ENCODE measurements at regions not wholly inside any gene's neighbourhood (a gene's known extent, or its start where the extent isn't known, plus 50 kb on each side); places are given as distances from the start of the nearest gene placed in this dataset.

DNA sequence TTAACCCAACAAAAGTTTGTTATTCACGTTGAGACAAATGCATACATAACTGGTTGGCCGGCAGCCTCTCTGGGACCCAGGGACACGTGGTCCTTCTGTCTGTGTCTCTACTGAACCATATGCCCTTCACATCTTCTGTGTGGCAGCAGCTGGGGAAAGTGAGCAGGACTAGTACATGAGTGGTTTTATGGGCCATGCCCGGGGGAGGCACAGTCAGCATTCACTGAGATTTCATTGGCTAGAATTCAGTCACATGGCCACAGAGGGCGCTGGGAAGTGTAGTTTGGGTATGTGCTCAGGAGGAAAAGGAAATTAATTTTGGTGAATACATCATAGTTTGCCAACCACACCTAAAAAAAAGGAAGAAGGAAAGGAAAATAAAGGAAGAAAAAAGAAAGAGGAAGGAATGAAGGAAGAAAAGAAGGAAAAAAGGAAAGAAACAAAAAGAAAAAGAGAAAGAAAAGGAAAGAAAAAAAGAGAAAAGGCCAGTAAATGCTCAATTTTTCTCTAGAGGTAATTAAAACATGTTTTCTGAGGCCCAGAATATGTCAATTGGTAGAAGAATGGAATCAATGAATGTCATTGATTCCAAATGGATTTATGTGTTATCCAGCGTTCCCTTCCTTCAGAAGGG, 55.9 kb upstream of the KIRREL3 start:
- H3K27me3 ChIP-seq (ENCODE audit: control insufficient read depth, low read length) = no peaks in the 10 kb centered on the region
- no peaks in the 10 kb centered on the region for H4K20me1 ChIP-seq (ENCODE audit: control insufficient read depth, insufficient read depth, low read depth, low read length)
- no peak overlapping the region for H3K27ac ChIP-seq (ENCODE audit: low read depth, low read length)
- H3K79me2 ChIP-seq (ENCODE audit: control insufficient read depth, low read length) = no peaks in the 10 kb centered on the region
- H3F3A ChIP-seq (ENCODE audit: control insufficient read depth, insufficient read depth) = no peaks in the 10 kb centered on the region
- no peak overlapping the region for H3K4me3 ChIP-seq (ENCODE audit: low read length)
- H3K9me3 ChIP-seq (ENCODE audit: control insufficient read depth, insufficient read depth, low read length) = no peaks in the 10 kb centered on the region
- H3K4me1 ChIP-seq (ENCODE audit: control insufficient read depth, low read length) = no peaks in the 10 kb centered on the region
- H3K4me2 ChIP-seq (ENCODE audit: low read length) = no peak overlapping the region
- H3K36me3 ChIP-seq (ENCODE audit: control insufficient read depth, low read length) = no peaks in the 10 kb centered on the region
- TF ChIP-seq EZH2phosphoT487 (IDR thresholded peaks at IDR 0.05; ENCODE audit: borderline replicate concordance, low read length) = no peak
- TF ChIP-seq, protein P1, sequence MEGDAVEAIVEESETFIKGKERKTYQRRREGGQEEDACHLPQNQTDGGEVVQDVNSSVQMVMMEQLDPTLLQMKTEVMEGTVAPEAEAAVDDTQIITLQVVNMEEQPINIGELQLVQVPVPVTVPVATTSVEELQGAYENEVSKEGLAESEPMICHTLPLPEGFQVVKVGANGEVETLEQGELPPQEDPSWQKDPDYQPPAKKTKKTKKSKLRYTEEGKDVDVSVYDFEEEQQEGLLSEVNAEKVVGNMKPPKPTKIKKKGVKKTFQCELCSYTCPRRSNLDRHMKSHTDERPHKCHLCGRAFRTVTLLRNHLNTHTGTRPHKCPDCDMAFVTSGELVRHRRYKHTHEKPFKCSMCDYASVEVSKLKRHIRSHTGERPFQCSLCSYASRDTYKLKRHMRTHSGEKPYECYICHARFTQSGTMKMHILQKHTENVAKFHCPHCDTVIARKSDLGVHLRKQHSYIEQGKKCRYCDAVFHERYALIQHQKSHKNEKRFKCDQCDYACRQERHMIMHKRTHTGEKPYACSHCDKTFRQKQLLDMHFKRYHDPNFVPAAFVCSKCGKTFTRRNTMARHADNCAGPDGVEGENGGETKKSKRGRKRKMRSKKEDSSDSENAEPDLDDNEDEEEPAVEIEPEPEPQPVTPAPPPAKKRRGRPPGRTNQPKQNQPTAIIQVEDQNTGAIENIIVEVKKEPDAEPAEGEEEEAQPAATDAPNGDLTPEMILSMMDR (IDR thresholded peaks at IDR 0.05; ENCODE audit: low read depth, low read length, poor library complexity, severe bottlenecking) = no peak
- no peaks in the 10 kb centered on the region for H3K9me2 ChIP-seq (replicated peaks; ENCODE audit: control insufficient read depth, low read length)

DNA sequence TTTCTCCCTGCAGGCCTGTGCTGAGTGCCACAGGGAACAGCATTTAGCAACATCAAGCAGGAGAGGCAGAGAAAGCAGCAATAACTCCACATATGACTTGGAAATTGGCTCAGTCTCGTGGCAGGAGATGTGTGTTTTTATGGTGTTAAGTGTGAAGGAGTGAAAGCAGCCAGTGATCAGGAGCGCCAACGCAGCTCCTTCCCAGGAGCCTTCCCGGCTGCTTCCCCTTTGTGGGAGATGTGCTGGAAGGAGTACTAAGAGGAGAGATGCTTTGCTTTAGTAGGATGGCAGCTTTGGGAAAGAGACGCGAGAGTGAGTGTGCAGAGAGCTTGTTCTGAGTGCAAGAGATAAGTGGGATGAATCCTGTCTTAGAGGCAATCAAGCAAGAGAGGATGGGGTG, 54.7 kb upstream of the KIRREL3 start:
- H3K4me2 ChIP-seq (ENCODE audit: low read length) = no peak overlapping the region
- H3K36me3 ChIP-seq (ENCODE audit: control insufficient read depth, low read length) = no peaks in the 10 kb centered on the region
- no peaks in the 10 kb centered on the region for H3K9me2 ChIP-seq (replicated peaks; ENCODE audit: control insufficient read depth, low read length)
- H3K79me2 ChIP-seq (ENCODE audit: control insufficient read depth, low read length) = no peaks in the 10 kb centered on the region
- H4K20me1 ChIP-seq (ENCODE audit: control insufficient read depth, insufficient read depth, low read depth, low read length) = no peaks in the 10 kb centered on the region
- no peak overlapping the region for H3K27ac ChIP-seq (ENCODE audit: low read depth, low read length)
- no peaks in the 10 kb centered on the region for H3K9me3 ChIP-seq (ENCODE audit: control insufficient read depth, insufficient read depth, low read length)
- H3K4me1 ChIP-seq (ENCODE audit: control insufficient read depth, low read length) = no peaks in the 10 kb centered on the region
- H3F3A ChIP-seq (ENCODE audit: control insufficient read depth, insufficient read depth) = no peaks in the 10 kb centered on the region
- no peak overlapping the region for H3K4me3 ChIP-seq (ENCODE audit: low read length)
- H3K27me3 ChIP-seq (ENCODE audit: control insufficient read depth, low read length) = no peaks in the 10 kb centered on the region
- TF ChIP-seq, protein P1 (IDR thresholded peaks at IDR 0.05; ENCODE audit: low read depth, low read length, poor library complexity, severe bottlenecking) = no peak
- no peak for TF ChIP-seq EZH2phosphoT487 (IDR thresholded peaks at IDR 0.05; ENCODE audit: borderline replicate concordance, low read length)

DNA sequence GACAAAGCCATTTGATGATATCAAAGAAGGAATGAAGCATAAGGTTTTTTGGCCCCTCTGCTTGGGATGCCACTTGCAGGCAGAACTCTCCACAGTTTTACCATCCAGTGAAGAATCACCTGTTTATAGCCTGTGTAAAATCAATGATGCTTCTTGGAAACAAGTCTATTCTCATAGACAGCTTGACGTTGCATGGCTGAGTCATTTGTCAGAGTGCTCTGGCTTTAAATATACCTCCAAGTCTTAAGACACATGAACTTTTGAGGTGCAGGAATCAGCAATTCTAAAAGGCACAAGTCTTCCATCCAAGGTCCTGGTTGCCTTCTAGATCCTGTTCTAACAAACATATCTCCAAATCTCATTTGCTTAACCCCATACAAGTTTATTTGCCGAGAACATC, 53.6 kb upstream of the KIRREL3 start:
- TF ChIP-seq, protein P1 (IDR thresholded peaks at IDR 0.05; ENCODE audit: low read depth, low read length, poor library complexity, severe bottlenecking) = no peak
- no peak for TF ChIP-seq EZH2phosphoT487 (IDR thresholded peaks at IDR 0.05; ENCODE audit: borderline replicate concordance, low read length)
- H3K4me3 ChIP-seq (ENCODE audit: low read length) = no peak overlapping the region
- no peaks in the 10 kb centered on the region for H3K9me3 ChIP-seq (ENCODE audit: control insufficient read depth, insufficient read depth, low read length)
- H3K79me2 ChIP-seq (ENCODE audit: control insufficient read depth, low read length) = no peaks in the 10 kb centered on the region
- H3K9me2 ChIP-seq (replicated peaks; ENCODE audit: control insufficient read depth, low read length) = no peaks in the 10 kb centered on the region
- no peaks in the 10 kb centered on the region for H3K4me1 ChIP-seq (ENCODE audit: control insufficient read depth, low read length)
- H3K4me2 ChIP-seq (ENCODE audit: low read length) = no peak overlapping the region
- no peak overlapping the region for H3K27ac ChIP-seq (ENCODE audit: low read depth, low read length)
- no peaks in the 10 kb centered on the region for H4K20me1 ChIP-seq (ENCODE audit: control insufficient read depth, insufficient read depth, low read depth, low read length)
- H3F3A ChIP-seq (ENCODE audit: control insufficient read depth, insufficient read depth) = no peaks in the 10 kb centered on the region
- no peaks in the 10 kb centered on the region for H3K36me3 ChIP-seq (ENCODE audit: control insufficient read depth, low read length)
- no peaks in the 10 kb centered on the region for H3K27me3 ChIP-seq (ENCODE audit: control insufficient read depth, low read length)

Data from DOHH2 (cell line).